SK-N-SH (cell line): ENCODE measurements at regions not wholly inside any gene's neighbourhood (a gene's known extent, or its start where the extent isn't known, plus 50 kb on each side); places are given as distances from the start of the nearest gene placed in this dataset.

Experiments
- EZH2phosphoT487 ChIP-seq: fragments of 200-600 bp; sonication (generic); IDR thresholded peaks from 2 replicates; pipeline ENCODE4 v1.6.1; 2017; ENCODE audit warnings: low read depth, mixed run types, mild to moderate bottlenecking, antibody characterized with exemption, moderate library complexity, borderline replicate concordance
- NFIC ChIP-seq: IDR thresholded peaks from 2 replicates; pipeline ENCODE4 v1.4.0; 2012; ENCODE audit warnings: borderline replicate concordance

DNA sequence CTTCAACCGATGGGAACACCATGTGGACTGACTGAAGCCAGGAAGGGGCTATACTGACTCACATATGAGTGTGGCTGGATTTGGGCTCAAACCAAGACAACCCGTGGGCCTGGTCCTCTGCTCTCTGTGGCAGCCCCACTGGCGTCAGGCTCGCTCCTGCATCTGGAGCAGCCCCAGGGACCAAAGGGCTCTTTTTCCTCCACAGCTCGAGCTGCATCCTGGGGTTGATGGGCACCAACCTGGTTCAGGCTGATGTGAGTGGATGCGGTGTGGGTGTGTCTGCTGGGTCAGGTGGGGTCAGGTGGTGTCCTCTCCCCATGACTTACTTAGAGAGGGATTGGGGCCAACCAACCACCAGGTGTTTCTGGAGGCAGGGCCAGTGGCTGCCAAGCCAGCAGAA is 303.0 kb upstream of the AJAP1 start:
- TF ChIP-seq EZH2phosphoT487 (no peak), NFIC (no peak)
